IMR-90 (cell line): ENCODE measurements at regions not wholly inside any gene's neighbourhood (a gene's known extent, or its start where the extent isn't known, plus 50 kb on each side); places are given as distances from the start of the nearest gene placed in this dataset.

Source experiments
- ATAC-seq: fragments of 200-7000 bp; cut with Tn5 transposase; 2 replicates; pipeline ENCODE4 v1.9.1; 2020; ENCODE audit warnings: low read depth, mild to moderate bottlenecking, moderate library complexity
- BruUV-seq: library from RNA; stranded (reverse); fragments of 400-500 nt; replicated peaks from 2 replicates; lab custom pipeline; 2021; lab: Mats Ljungman, UMichigan
- CTCF ChIA-PET: fragments of 300-600 bp; formaldehyde crosslinking; extraction: SDS; loops from one replicate; lab custom pipeline; 2021; ENCODE audit warnings: antibody characterized with exemption; lab: Yijun Ruan, JAX
- POLR2A ChIA-PET: fragments of 300-600 bp; sonication (Branson Sonifier 250); formaldehyde crosslinking; loops from one replicate; lab custom pipeline; 2022; ENCODE audit warnings: antibody characterized with exemption; ENCODE audit not compliant: unreplicated experiment; lab: Charles Lee
- DNase-seq: peaks from one replicate; pipeline ENCODE4 v3.0.0; 2013
- H2AFZ ChIP-seq: replicated peaks from 2 replicates; pipeline ENCODE3; 2013; ENCODE audit warnings: low read length, mild to moderate bottlenecking; ENCODE audit not compliant: poor library complexity
- H2AK5ac ChIP-seq: 2 replicates; pipeline ENCODE4 v1.6.1; 2013; ENCODE audit warnings: low read depth, low read length, inconsistent platforms
- H2AK9ac ChIP-seq: replicated peaks from 2 replicates; pipeline ENCODE3; 2013; ENCODE audit warnings: mild to moderate bottlenecking, low read depth, low read length, moderate library complexity; ENCODE audit not compliant: poor library complexity
- H2BK120ac ChIP-seq: 2 replicates; pipeline ENCODE4 v1.6.1; 2013; ENCODE audit warnings: low read depth, low read length, inconsistent platforms
- H2BK15ac ChIP-seq: 3 replicates; pipeline ENCODE4 v1.6.1; 2013; ENCODE audit warnings: low read depth, low read length, inconsistent platforms
- H2BK20ac ChIP-seq: 2 replicates; pipeline ENCODE4 v1.6.1; 2013; ENCODE audit warnings: low read depth, mild to moderate bottlenecking, inconsistent platforms, low read length, moderate library complexity
- H2BK5ac ChIP-seq: 2 replicates; pipeline ENCODE4 v1.6.1; 2013; ENCODE audit warnings: mild to moderate bottlenecking, low read depth, low read length, inconsistent platforms; ENCODE audit not compliant: poor library complexity, severe bottlenecking
- H3K14ac ChIP-seq: replicated peaks from 2 replicates; pipeline ENCODE4 v1.6.1; 2013; ENCODE audit warnings: low read depth, low read length, inconsistent platforms
- H3K18ac ChIP-seq: 2 replicates; pipeline ENCODE4 v1.6.1; 2013; ENCODE audit warnings: low read depth, low read length, control low read depth
- H3K23ac ChIP-seq: 2 replicates; pipeline ENCODE4 v1.6.1; 2013; ENCODE audit warnings: low read depth, low read length, inconsistent platforms
- H3K27ac ChIP-seq: 2 replicates; pipeline ENCODE4 v1.5.1; 2013; ENCODE audit warnings: mild to moderate bottlenecking, control low read depth, low read length; ENCODE audit not compliant: insufficient read depth
- H3K27me3 ChIP-seq: 2 replicates; pipeline ENCODE4 v1.6.1; 2013; ENCODE audit warnings: low read length; ENCODE audit not compliant: control insufficient read depth, insufficient read depth
- H3K36me3 ChIP-seq: 2 replicates; pipeline ENCODE4 v1.6.1; 2013; ENCODE audit warnings: low read length, mixed read lengths; ENCODE audit not compliant: control insufficient read depth, insufficient read depth
- H3K4ac ChIP-seq: 2 replicates; pipeline ENCODE4 v1.6.1; 2013; ENCODE audit warnings: low read depth, low read length, inconsistent platforms
- H3K4me1 ChIP-seq: 2 replicates; pipeline ENCODE4 v1.6.1; 2013; ENCODE audit warnings: low read length, mixed read lengths; ENCODE audit not compliant: control insufficient read depth, insufficient read depth
- H3K4me2 ChIP-seq: 2 replicates; pipeline ENCODE4 v1.6.1; 2013; ENCODE audit warnings: low read depth, mild to moderate bottlenecking, control low read depth, low read length, moderate library complexity
- H3K4me3 ChIP-seq: 2 replicates; pipeline ENCODE4 v1.5.1; 2013; ENCODE audit warnings: low read depth, mild to moderate bottlenecking, control low read depth, low read length, moderate library complexity; ENCODE audit not compliant: insufficient read depth
- H3K56ac ChIP-seq: 2 replicates; pipeline ENCODE4 v1.6.1; 2013; ENCODE audit warnings: low read length, inconsistent platforms; ENCODE audit not compliant: insufficient read depth; ENCODE audit errors: extremely low read depth
- H3K79me1 ChIP-seq, 2 experiments: 2 replicates each; pipeline ENCODE4 v1.6.1; 2013; ENCODE audit warnings: low read length in 2 of 2, inconsistent platforms in 1 of 2, low read depth in 1 of 2
- H3K9ac ChIP-seq: 2 replicates; pipeline ENCODE4 v1.6.1; 2013; ENCODE audit warnings: low read depth, low read length, control low read depth
- H3K9me1 ChIP-seq: 2 replicates; pipeline ENCODE4 v1.6.1; 2013; ENCODE audit warnings: low read length, inconsistent platforms; ENCODE audit not compliant: insufficient read depth
- H3K9me3 ChIP-seq: 2 replicates; pipeline ENCODE4 v1.6.1; 2013; ENCODE audit warnings: low read length; ENCODE audit not compliant: control insufficient read depth, insufficient read depth
- H4K20me1 ChIP-seq: 2 replicates; pipeline ENCODE4 v1.6.1; 2013; ENCODE audit warnings: low read length, inconsistent platforms; ENCODE audit not compliant: insufficient read depth
- H4K5ac ChIP-seq: 2 replicates; pipeline ENCODE4 v1.6.1; 2013; ENCODE audit warnings: mild to moderate bottlenecking, low read depth, low read length, control low read depth
- H4K8ac ChIP-seq, 2 experiments: 2 replicates each; pipeline ENCODE4 v1.6.1; 2013; ENCODE audit warnings: low read depth in 2 of 2, low read length in 2 of 2, control low read depth in 1 of 2, inconsistent platforms in 1 of 2
- H4K91ac ChIP-seq: 2 replicates; pipeline ENCODE4 v1.6.1; 2013; ENCODE audit warnings: low read depth, low read length, inconsistent platforms; ENCODE audit not compliant: insufficient read depth
- CEBPB ChIP-seq: IDR thresholded peaks from 2 replicates; pipeline ENCODE4 v1.6.1; 2012; ENCODE audit warnings: low read depth, low read length, improper control_type of control experiment
- CHD1 ChIP-seq: IDR thresholded peaks from 2 replicates; pipeline ENCODE4 v1.6.1; 2012; ENCODE audit warnings: low read depth, low read length, improper control_type of control experiment
- NFE2L2 ChIP-seq: fragments of 150-350 bp; IDR thresholded peaks from 2 replicates; pipeline ENCODE4 v1.6.1; 2016; ENCODE audit warnings: low read depth, mild to moderate bottlenecking, low read length
- RAD21 ChIP-seq: IDR thresholded peaks from 2 replicates; pipeline ENCODE4 v1.6.1; 2012; ENCODE audit warnings: low read length, improper control_type of control experiment
- WGBS, 2 experiments: methylation state at CpG; one replicate each; pipeline versions ENCODE4 v1.1.5 to v1.1.7; 2013; ENCODE audit warnings: missing lambda C conversion rate in 2 of 2; ENCODE audit not compliant: insufficient read length in 1 of 2; ENCODE audit errors: extremely low coverage in 2 of 2; 5-methylcytosine and 5-hydroxymethylcytosine counted together
- dilution Hi-C: fragments of 300-500 bp; cut with HindIII; formaldehyde crosslinking; loops from one replicate; pipeline ENCODE4 v1.14.3; 2018; ENCODE audit warnings: low sequenced_read_pairs; ENCODE audit not compliant: unreplicated experiment
- in situ Hi-C: fragments of 300-500 bp; cut with MboI; formaldehyde crosslinking; loops from 3 replicates; pipeline ENCODE4 v1.14.3; 2019; ENCODE audit warnings: low sequenced_read_pairs, inconsistent platforms, mixed read lengths
- intact Hi-C: fragments of 100-400 bp; cut with micrococcal nuclease; formaldehyde crosslinking; loops from 2 replicates; pipeline ENCODE4 v1.10.0; 2022
- TF ChIP-seq, protein P1 (sequence below): conservative IDR thresholded peaks from 2 replicates; pipeline ENCODE4 v1.5.1; 2012; ENCODE audit warnings: mild to moderate bottlenecking, low read depth, low read length, improper control_type of control experiment

- dilution Hi-C loops (no loop called here), in situ Hi-C loops (no loop called here), intact Hi-C loops (loop anchor here (5.0 to 10.0 kb wide), 2 partner anchors 79 to 108 kb away; no protein-coding TSS in a partner anchor)
- TF ChIP-seq CEBPB (no peak), RAD21 (no peak), NFE2L2 (no peak), CHD1 (no peak)
- TF ChIP-seq, protein P1, sequence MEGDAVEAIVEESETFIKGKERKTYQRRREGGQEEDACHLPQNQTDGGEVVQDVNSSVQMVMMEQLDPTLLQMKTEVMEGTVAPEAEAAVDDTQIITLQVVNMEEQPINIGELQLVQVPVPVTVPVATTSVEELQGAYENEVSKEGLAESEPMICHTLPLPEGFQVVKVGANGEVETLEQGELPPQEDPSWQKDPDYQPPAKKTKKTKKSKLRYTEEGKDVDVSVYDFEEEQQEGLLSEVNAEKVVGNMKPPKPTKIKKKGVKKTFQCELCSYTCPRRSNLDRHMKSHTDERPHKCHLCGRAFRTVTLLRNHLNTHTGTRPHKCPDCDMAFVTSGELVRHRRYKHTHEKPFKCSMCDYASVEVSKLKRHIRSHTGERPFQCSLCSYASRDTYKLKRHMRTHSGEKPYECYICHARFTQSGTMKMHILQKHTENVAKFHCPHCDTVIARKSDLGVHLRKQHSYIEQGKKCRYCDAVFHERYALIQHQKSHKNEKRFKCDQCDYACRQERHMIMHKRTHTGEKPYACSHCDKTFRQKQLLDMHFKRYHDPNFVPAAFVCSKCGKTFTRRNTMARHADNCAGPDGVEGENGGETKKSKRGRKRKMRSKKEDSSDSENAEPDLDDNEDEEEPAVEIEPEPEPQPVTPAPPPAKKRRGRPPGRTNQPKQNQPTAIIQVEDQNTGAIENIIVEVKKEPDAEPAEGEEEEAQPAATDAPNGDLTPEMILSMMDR = no peak
- Histone ChIP-seq H3K4me3 (no peak overlapping the region), H2BK15ac (no peak overlapping the region), H3K18ac (peak overlapping the region; percentile 23; the same call in 1 of the 2 replicates), H3K14ac (no peak overlapping the region), H2BK120ac (no peak overlapping the region), H3K36me3 (no peaks in the 10 kb centered on the region), H4K8ac (no peak overlapping the region), H3K9ac (no peak overlapping the region), H4K91ac (no peak overlapping the region), H2AK5ac (no peak overlapping the region), H3K9me1 (peaks cover 5% of the 10 kb centered on the region), H3K4ac (no peak overlapping the region), H2BK20ac (no peak overlapping the region), H3K79me1 (no peaks in the 10 kb centered on the region), H3K4me2 (no peak overlapping the region), H3K27ac (no peak overlapping the region), H3K4me1 (peaks cover 15% of the 10 kb centered on the region), H3K23ac (no peak overlapping the region), H2AFZ (no peak overlapping the region), H2BK5ac (no peak overlapping the region), H2AK9ac (no peak overlapping the region), H3K9me3 (no peaks in the 10 kb centered on the region), H3K27me3 (peaks cover 7% of the 10 kb centered on the region), H4K5ac (no peak overlapping the region), H3K56ac (no peak overlapping the region), H4K20me1 (no peaks in the 10 kb centered on the region)
- ChIA-PET POLR2A (no interaction called here), CTCF (interaction anchor here (0.6 kb wide), 1 partner anchor 1243 kb away, joined by 3 read pairs; no protein-coding TSS in a partner anchor)
- no CpG with 5 or more reads among the region's 4 CpGs for WGBS, 2 experiments
- no TSS peak for BruUV-seq
- DNase-seq (no peak), ATAC-seq (no peak)
Measured at GRCh38 chr4:13986548-13986947, 359.0 kb upstream of the BOD1L1 start.
